CD4-positive, alpha-beta T cell treated with Interleukin-15 for 1 hour (primary cell): ENCODE measurements at regions not wholly inside any gene's neighbourhood (a gene's known extent, or its start where the extent isn't known, plus 50 kb on each side); places are given as distances from the start of the nearest gene placed in this dataset.

Experiments used
- DNase-seq: peaks from one replicate; pipeline ENCODE4 v3.0.0-alpha.2; 2020

DNA sequence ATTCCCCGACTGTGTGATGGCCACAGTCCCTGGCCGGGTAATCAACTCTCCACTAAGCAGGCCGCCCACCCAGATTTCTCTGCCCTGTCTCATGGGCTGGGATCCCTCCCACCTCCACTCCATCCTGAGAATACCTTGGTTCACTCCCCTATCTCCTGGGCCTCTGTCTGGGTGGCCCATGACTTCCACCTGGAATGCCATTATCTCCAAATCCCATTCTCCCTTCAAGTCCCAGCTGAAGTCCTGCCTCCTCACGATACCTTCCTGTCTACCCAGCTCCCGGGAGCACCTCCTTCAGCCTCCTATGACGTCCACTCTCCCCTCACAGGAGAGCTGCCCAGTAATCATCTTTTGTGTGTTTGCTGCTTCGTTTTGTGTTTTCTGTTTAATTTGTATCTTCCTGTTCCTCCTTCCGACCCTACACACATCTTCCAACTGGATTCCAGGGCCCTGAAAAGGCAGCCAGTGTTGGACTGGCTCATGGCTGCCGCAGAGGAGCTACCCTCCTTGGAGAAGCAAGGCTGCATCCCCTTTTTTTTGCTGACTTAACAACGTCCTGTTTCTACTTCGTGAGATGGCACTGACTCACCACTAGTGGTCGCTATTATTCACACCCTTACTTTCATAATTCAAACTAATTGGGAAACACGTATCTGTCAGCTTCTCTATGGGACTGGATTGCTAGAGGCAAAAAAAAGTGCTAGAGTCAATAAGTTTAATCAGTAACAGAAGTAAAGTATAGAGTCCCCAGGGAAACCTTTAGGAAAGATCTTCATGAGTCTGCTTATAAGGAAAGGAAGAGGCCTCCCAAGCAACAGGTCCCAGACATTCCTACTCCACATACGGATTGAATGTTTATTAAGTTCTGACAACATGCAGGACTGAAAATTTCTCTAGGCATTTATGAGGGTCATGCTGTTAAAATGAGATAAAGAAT, 171.9 kb upstream of the GATA6 start:
- DNase-seq = no peak

DNA sequence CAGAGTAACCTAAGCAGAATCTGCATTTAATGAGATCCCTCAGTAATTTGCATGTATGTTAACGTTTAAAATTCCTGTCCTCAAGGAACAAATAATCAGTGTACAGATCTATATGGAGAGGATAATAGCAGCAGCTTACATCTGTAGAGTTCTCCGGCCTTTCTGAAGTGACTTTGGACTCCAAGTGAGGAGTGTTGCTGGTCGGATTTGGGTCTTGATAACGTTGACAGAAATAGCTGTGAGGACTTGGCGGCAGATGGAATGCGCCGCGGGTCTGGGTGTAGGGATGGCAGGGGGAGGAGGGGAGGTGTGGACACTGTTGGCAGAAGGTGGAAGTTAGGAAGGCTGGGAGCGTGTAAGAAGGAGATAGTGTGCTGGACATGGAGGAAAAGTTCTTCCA, 170.9 kb upstream of the GATA6 start:
- no peak for DNase-seq

DNA sequence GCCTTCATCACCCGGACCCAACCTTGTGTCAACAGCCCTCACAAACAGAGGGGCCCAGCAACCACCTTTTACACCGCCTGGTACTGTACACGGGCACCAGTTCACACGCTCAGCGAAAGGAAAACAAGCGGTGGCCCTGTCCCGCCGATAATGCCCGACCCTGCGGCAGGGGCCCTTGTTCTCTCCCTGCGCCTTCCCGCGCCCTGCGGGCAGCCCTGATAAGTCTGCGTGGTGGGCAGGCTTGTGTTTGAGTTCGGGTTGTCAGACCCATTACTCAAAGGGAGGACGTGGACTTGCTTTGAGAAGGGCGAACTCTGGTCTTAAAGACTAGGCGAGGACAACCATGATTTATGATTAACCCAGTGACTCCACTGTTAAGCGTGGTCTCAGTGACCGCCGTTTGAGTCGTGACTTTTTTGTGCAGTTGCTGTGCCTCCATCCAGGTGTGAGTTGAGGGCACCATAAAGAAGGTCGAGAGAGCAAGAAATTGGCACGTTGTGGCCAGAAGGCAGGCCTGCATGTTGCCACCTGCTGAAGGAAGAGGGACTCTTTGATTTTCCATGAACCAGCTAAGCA, 167.4 kb upstream of the GATA6 start:
- no peak for DNase-seq

DNA sequence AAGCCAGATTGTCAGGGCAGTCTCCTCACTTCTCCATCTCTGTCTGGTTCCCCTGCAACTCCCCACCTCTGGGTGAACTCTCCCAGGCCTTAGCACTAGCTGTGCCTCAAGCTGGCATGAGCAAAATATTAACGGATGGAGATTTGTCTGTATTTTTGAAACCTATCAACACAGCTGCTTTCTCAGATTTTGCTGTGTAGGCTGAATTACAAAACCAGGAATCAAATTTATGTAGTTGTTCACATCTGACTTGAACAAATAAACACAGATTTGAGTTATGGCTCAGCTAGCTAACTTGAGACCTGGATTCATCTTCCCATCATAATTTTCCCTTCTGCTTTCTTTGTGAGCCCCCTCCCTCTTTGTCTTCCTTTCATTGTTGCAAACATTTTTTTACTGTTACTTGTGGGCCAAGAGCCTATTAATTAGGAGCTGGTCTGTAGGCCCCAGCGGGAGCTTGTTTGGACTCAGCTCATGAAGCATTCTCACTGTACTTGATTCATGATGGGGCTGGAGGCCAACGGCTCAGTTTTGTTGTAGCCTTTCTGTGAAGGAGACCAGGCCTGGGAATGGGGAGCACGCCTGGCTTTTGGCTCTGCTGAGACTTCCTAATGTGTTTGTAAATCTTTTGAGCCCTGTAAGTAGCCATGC, 164.1 kb upstream of the GATA6 start:
- no peak for DNase-seq

DNA sequence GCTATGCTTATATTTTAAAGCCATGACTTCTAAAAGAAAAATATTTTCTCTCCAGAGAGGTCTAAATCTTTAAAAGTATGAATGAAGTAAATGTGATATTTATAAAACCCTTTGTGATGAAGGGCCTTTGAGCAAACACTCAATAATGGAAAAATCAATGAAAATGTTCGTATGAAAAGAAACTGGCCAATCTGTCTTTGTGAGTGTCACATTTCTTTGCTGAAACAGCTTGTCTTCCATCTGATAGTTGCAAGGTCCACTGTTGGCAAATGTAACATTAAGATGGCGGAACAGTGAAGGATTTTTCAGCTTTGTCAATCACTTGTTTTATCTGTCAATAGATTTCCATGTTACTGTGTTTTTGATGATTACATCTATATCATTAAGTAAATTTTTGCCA, 162.9 kb upstream of the GATA6 start:
- no peak for DNase-seq

DNA sequence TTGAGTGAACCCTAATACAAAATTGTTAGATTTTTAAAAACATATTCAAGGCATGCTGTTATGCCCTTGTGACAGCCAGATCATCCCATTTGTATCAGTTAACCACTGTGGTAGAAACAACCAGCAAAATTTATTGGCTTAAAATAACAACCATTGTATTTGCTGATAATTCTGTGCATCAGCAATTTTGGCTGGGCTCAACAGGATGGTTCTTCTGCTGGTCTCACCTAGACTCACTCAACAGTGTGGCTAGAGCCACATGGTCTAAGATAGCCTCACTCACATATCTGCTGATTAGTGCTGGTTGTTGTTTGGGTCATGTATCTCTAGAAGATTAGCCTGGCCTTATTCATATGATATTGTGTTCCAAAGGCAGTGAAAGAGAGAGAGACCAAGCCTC, 160.1 kb upstream of the GATA6 start:
- DNase-seq = no peak

DNA sequence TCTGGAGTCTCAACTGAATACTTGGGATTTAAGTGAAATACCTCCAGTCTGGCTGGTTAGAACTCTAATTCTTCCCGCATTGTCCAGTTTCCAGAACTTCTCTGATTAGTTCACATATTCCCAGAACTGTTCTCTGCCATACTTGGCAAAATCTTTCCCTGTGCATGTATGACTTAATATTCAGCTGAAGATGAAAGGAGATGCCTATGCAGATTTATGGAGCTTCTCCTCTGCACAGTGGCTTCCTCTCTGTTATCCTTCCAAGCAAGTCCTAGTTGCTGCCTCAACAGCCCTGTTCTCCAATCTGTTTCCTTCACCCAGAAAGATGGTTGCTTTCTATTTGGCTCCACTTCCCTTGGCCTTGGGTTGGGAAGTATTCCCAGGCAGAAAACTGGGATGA, 155.4 kb upstream of the GATA6 start:
- DNase-seq = no peak

DNA sequence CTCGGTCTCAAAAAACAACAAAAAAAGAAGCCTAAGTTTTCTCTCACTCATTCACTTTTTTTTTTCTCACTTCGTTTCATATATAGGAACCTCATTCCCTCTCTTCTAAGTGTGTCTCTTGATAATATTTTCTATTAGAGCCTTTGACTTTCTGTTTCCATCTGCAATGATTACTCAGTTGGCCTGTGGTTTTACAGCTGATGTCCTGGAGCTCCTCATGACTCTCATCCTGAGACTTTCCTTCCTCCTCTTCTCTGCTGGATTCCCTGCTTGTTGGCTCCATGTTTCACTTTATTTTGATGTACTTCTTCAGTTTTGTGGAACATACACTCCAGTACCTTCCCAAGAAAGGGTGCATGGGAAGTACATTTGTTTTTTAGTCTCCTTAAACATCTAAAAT, 154.2 kb upstream of the GATA6 start:
- no peak for DNase-seq

DNA sequence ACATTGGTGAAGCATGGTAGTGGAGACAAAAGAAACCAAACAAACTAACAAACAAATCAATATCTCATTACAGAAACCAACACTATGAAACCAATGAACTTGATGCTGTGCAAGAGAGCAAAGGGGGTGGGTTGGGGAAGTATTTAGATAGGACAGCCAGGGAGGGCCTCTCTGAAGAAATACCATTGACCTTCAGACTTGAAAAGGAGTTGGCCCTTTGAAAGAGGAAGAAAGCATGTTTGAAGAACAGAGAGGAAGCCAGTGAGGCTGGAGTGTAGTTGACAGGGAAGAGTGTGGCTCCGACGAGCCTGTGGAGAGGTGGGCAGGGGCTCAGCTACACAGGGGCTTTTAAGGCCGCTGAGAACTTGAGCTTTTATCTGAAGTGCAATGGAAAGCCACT, 151.0 kb upstream of the GATA6 start:
- DNase-seq = no peak

DNA sequence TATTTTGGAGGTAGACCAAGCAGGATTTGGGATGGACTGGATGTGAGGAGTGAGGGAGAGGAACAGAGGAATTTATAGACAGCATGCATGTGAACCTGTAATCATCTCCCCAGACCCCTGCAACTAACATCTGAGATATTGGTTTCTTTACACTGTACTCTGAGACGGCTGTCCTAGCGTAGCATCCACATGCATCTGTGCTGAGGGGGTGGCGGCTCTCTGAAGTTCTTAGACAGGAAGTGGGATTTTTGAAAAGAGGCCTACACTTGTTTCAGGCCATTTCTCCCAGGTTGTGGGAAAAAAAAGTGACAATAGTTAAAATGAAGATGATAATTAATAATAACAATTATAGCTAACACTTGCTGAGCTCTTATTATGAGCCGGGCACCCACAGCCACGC, 150.2 kb upstream of the GATA6 start:
- DNase-seq = no peak

DNA sequence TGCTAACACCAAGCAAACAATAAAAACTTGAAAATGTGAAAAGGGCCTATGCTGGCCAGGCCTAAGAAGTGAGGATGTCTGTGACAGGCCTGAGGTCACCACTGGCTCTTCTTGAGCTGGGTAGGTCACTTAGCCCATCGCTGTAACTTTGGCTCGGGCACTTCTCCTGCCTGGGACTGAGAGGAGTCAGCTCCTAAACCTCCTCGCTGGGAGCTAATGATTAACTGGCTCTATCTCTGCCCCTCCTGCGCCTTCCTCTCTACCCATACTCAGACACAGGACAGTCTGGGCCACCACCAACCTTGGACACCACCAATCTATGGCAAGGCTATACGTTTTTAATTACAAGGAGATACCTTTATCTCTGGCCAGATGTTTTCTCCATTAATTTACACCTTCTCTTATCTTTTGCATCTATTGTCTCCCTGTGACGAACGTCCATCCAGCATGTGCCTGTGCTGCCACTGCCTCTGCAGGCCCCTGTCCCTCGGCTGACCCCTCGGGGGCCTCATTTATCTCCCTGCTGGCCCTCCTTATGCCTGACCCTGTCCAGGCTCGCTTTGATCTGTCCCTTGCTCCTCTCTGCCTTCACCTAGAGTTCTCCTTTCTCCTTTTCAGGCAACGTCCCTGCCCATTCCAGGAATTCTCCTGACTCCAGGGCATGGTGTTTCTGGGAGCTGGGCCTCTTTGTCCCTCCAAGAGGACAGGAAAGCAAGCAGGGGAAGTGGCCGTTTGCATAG, 149.1 kb upstream of the GATA6 start:
- no peak for DNase-seq

DNA sequence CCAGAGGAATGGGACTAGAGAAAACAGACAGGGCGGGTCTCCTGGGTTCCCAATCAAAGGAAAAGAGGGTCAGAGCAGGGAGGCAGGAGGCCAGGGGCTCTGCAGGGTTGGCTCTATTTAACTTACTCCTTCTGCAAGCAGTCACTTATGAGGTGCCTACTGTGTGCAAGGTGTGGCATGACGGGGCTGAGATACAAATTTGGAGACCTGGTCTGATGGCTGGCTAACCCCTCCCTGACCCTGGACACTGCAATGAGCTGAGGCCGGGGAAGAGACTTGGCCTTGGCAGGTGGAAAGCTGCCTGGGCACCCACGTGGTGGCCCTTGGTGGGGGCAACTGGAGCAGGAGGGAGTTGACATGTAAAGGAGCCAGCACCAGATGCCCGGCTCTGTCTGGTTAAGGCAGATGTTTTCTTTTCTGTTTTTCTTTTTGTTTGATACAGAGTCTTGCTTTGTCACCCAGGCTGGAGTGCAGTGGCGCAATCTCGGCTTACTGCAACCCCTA, 148.5 kb upstream of the GATA6 start:
- no peak for DNase-seq

DNA sequence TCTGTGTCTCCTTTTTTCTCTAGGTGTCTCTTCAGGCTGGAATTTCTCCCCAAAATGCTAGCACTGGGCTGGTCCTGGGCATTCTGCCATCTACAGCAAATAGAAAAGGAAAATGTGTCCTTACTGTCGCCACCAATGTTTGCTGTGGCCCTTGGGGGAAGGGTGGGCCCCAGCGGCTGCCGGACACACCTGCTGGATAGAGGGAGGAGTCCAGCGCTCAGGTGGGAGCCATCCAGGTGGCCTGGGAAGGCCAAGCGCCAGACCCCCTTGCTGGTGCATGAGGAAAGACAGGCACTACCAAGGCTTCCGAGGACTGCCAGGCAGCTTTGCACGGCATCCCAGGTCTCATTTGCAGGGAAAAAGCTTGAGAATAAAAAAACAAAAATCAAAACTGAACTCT, 147.7 kb upstream of the GATA6 start:
- no peak for DNase-seq

DNA sequence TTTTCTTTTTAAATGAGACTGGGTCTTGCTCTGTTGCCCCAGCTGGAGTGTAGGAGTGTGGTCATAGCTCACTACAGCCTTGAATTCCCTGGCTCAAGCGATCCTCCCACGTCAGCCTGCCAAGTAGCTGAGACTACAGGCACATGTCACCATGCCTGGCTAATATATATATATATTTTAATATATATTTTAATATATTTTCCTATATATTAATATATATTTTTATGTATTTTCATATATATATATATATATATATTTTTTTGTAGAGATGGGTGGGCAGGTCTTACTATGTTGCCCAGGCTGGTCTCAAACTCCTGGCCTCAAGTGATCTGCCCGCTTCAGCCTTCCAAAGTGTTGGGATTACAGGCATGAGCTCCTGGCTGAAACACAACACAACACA, 144.5 kb upstream of the GATA6 start:
- DNase-seq = no peak

DNA sequence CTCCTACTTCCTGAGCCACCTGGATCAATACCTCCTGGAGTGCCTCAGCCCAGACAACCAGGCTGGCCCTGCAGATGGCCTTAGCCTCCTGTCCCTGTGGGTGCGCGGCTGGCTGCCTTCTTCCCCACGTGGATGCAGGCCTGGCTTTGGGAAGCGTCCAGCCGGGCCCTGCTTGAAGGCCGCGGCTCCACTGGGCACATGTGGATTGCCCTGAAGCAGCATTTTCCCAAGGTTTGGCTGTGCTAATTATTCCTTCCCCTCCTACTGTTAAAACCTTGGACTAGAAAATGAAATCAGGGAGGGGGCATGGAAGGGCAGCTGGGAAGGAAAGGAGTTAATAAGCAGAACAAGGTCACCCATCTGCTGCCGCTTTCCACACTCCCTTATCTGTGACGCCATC, 143.0 kb upstream of the GATA6 start:
- DNase-seq = no peak

DNA sequence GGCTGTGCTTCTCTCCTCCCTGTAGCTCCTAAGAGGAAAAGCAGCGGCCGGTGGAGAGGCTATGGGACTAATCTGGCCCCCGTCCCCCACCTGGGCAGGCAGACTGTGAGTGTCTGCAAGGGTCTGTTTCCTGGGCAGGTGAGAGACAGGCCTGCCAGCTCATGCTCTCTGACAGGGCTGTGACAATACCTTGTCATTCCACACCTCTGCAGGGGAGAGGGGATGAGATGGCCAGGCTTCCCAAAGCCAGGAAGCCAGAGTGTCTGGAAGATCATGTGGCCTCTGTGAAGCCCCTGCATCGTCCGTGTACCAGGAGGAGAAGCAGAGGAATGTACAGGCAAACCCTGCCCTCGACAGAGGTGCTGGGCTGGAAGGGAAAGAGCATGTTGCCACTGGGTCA, 142.5 kb upstream of the GATA6 start:
- DNase-seq = no peak

DNA sequence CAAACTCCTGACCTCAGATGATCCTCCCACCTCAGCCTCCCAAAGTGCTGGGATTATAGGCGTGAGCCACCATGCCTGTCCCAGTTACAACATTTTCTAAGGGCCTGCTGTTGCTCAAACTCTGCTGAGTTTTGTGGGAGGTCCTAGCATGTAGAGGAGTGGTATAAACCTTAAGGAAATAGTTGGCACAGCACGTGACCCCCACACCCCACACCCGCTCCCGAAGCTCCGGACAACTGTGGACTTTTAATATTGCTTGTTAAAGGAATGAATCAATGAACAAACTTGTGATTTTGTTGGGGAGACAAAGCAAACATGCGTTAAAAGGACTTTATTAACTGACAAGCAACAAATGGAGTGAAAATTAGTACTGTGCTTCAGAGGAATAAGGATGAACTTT, 137.8 kb upstream of the GATA6 start:
- no peak for DNase-seq

DNA sequence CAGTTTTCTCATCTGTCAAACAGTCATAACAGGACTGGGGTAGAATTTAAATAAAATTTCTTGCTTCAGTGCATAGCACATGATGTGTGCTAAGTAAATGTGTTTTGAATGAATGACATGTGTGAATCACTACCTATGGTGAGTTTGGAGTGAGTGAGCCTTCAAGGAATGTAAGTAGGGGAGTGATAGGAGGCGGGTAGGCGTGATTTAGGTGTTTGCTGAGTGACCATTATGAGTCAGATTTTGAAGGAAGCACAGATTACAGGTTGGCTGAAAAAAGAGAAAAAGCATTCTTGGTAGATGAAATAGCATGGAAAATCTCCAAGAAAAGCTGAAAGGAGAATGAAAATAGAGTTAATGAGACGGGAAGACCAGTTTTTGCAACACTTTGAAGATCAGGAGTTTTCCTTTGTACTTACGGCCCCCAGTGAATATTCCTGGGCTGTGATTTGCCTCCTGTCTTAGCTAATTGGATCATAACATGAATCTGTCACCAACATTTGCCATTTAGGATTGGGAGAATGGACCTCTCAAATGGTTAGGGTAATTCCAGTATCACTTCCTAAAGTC, 136.9 kb upstream of the GATA6 start:
- DNase-seq = no peak

DNA sequence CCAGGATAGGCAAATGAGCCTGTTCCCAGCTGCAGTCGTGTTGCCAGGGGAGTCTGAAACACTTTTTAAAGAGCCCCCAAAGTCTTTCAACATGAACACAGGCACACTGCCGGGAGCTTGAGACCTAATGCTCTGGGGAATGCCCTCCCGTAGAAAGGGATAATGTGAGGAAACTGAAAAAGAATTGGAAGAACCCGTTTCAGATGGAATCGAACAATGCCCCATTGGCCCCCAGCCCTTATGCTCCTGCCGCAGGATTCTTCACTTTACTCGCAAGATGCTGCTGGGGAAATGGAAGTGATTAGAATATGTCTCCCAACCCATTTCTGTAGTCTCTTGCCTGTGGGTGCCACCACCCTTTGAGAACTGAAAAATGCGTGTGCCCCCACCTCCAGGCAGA, 136.3 kb upstream of the GATA6 start:
- no peak for DNase-seq

DNA sequence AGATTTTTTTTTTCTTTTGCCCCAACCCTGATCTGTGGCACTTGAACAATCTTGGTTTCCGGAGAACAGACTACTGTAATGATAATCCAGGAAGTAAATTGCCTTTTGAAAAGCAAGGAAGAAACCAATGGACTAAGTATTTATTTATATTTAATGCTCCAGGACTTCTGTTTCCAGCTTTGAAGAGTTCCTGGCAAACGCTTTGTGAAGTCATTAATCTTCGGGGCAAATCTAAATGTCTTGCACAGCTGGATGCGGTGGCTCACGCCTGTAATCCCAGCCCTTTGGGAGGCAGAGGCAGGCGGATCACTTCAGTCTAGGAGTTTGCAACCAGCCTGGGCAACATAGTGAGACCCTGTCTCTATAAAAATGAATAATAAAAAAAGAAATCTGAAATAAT, 135.1 kb upstream of the GATA6 start:
- DNase-seq = no peak

DNA sequence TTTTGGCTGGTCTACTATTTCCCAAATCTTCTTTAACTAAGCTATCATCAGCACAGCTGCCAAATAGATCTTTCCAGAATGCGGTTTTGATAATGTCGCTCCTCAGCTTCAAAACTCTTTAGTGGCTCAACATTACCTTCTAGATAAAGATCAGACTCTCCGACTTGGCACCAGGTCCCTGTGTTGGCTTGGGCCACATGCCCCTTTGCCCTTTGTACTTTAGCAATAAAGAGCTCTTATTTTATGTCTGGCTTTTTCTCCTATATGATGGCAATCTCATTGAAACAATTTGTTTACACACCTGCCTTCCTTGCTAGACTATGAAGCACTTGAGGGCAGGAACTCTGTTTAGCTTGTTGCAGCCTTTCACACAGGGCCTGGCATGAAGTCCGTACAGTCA, 128.9 kb upstream of the GATA6 start:
- DNase-seq = no peak

DNA sequence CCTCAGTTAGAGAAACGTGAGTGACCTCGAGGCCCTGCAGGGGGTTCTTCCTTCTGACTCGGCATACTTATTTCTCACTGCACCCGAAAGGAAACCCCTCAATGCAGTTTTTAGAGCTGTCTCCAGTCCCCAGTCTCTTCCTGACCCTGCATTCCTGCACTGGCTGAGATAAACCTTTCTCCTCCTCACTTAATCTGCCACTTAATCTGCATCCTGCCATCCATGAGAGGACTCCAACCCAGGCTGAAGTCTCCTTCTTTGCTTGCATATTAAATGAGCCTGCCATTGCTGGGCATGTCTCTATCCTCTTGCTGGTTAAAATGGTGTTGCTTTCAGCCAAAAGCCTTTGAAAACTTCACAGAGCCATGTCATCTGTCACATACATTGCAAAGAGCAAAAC, 125.6 kb upstream of the GATA6 start:
- no peak for DNase-seq
